ENCODE measurements at regions not wholly inside any gene's neighbourhood (a gene's known extent, or its start where the extent isn't known, plus 50 kb on each side); places are given as distances from the start of the nearest gene placed in this dataset.

GRCh38 chrX:145919400-145919799 is 101.8 kb downstream of the SLITRK2 start:
- SMC1A ChIA-PET (ENCODE audit: uncharacterized antibody, unreplicated experiment) = no interaction called here
- RAD21 ChIA-PET (ENCODE audit: unreplicated experiment) = no interaction called here
- Histone ChIP-seq H3K79me2 (ENCODE audit: control insufficient read depth, insufficient read depth, low read length) (no peaks in the 10 kb centered on the region), H3K36me3 (ENCODE audit: control insufficient read depth in 2 of 2, insufficient read depth in 2 of 2, low read length in 1 of 2) (no peaks in the 10 kb centered on the region), H4K20me1 (ENCODE audit: control insufficient read depth, insufficient read depth) (no peaks in the 10 kb centered on the region), H3K27me3 (replicated peaks in 1 of 2; ENCODE audit: control insufficient read depth in 2 of 2, insufficient read depth in 2 of 2, low read length in 1 of 2) (no peaks in the 10 kb centered on the region), H3K4me1 (ENCODE audit: control insufficient read depth, insufficient read depth, low read length) (no peaks in the 10 kb centered on the region), H2AFZ (ENCODE audit: control insufficient read depth, low read depth, low read length) (no peak overlapping the region), H3K9me3 (replicated peaks; ENCODE audit: control insufficient read depth, insufficient read depth, low read length) (no peaks in the 10 kb centered on the region), H3K4me2 (ENCODE audit: control insufficient read depth, insufficient read depth) (no peak overlapping the region), H3K9ac (ENCODE audit: control insufficient read depth, insufficient read depth, low read length) (no peak overlapping the region), H3K4me3 (no peak overlapping the region), H3K27ac (ENCODE audit: control insufficient read depth, insufficient read depth) (no peak overlapping the region)
- intact Hi-C loops (cut with micrococcal nuclease; ENCODE audit: unreplicated experiment) = no loop called here
- no TSS peak for BruUV-seq (replicated peaks)
- FAIRE-seq (no peak), DNase-seq (ENCODE audit: low read depth, low spot score) (no peak), ATAC-seq (no peak)
- TF ChIP-seq CTCF (IDR thresholded peaks at IDR 0.05 in 2 of 3, conservative IDR thresholded peaks at IDR 0.05 in 1 of 3; ENCODE audit: control insufficient read depth in 2 of 3, extremely low read depth in 1 of 3, insufficient read depth in 1 of 3, low read depth in 3 of 3, low read length in 3 of 3) (no peak), HDAC6 (IDR thresholded peaks at IDR 0.05; ENCODE audit: unreplicated experiment) (no peak), MTA3 (IDR thresholded peaks at IDR 0.05; ENCODE audit: borderline replicate concordance, low read length) (no peak), SMAD1 (IDR thresholded peaks at IDR 0.05; ENCODE audit: low read depth, partially characterized antibody) (no peak), SRF (IDR thresholded peaks at IDR 0.05; ENCODE audit: low read depth in 2 of 2, low read length in 2 of 2) (no peak), SPI1 (IDR thresholded peaks at IDR 0.05; ENCODE audit: borderline replicate concordance, insufficient read depth, low read depth, low read length) (no peak), ASH2L (IDR thresholded peaks at IDR 0.05; ENCODE audit: borderline replicate concordance, low read depth) (no peak), YBX1 (IDR thresholded peaks at IDR 0.05) (no peak), ATF3 (IDR thresholded peaks at IDR 0.05; ENCODE audit: borderline replicate concordance, extremely low read depth, low read depth, low read length) (no peak), ESRRA (IDR thresholded peaks at IDR 0.05; ENCODE audit: low read length) (no peak), RBBP5 (conservative IDR thresholded peaks at IDR 0.05) (no peak), CHD1 (IDR thresholded peaks at IDR 0.05; ENCODE audit: low read depth, low read length) (no peak), SP1 (IDR thresholded peaks at IDR 0.05; ENCODE audit: low read depth, low read length) (no peak), GABPA (IDR thresholded peaks at IDR 0.05; ENCODE audit: low read depth) (no peak), SUZ12 (IDR thresholded peaks at IDR 0.05; ENCODE audit: unreplicated experiment) (no peak), MTA2 (IDR thresholded peaks at IDR 0.05; ENCODE audit: low read depth) (no peak), LARP7 (IDR thresholded peaks at IDR 0.05) (no peak), HDGF (IDR thresholded peaks at IDR 0.05) (no peak)
- TF ChIP-seq, protein P1, sequence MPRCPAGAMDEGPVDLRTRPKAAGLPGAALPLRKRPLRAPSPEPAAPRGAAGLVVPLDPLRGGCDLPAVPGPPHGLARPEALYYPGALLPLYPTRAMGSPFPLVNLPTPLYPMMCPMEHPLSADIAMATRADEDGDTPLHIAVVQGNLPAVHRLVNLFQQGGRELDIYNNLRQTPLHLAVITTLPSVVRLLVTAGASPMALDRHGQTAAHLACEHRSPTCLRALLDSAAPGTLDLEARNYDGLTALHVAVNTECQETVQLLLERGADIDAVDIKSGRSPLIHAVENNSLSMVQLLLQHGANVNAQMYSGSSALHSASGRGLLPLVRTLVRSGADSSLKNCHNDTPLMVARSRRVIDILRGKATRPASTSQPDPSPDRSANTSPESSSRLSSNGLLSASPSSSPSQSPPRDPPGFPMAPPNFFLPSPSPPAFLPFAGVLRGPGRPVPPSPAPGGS (IDR thresholded peaks at IDR 0.05; ENCODE audit: borderline replicate concordance, insufficient read depth, low read depth, low read length, poor library complexity, severe bottlenecking) = no peak
- TF ChIP-seq, protein P2, sequence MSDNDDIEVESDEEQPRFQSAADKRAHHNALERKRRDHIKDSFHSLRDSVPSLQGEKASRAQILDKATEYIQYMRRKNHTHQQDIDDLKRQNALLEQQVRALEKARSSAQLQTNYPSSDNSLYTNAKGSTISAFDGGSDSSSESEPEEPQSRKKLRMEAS (IDR thresholded peaks at IDR 0.05; ENCODE audit: low read depth, low read length) = no peak
- POLR2A ChIA-PET = no interaction called here
- CTCF ChIA-PET = no interaction called here
- in situ Hi-C loops (cut with MboI) = no loop called here
